ENCODE measurements at regions not wholly inside any gene's neighbourhood (a gene's known extent, or its start where the extent isn't known, plus 50 kb on each side); places are given as distances from the start of the nearest gene placed in this dataset.

GRCh38 chr13:40160618-40161350 lies 505.3 kb downstream of the COG6 start:
- DNase-seq (ENCODE audit: low read depth in 2 of 3, low spot score in 2 of 3) = no peak

- DNase-seq (ENCODE audit: low read depth in 2 of 3, low spot score in 2 of 3) = no peak
These were observed 505.1 kb downstream of the FOXO1 start for GRCh38 chr13:40161351-40161810.

- DNase-seq (ENCODE audit: low read depth in 2 of 3, low spot score in 2 of 3) = no peak
These were observed 504.5 kb downstream of the FOXO1 start for GRCh38 chr13:40161931-40162330.

- no peak for DNase-seq (ENCODE audit: low read depth in 2 of 3, low spot score in 2 of 3)
These were observed 503.1 kb downstream of the FOXO1 start for GRCh38 chr13:40163066-40164000.

GRCh38 chr13:40164133-40164532 lies 502.3 kb downstream of the FOXO1 start:
- no peak for DNase-seq (ENCODE audit: low read depth in 2 of 3, low spot score in 2 of 3)

- no peak for DNase-seq (ENCODE audit: low read depth in 2 of 3, low spot score in 2 of 3)
These were observed 501.0 kb downstream of the FOXO1 start for GRCh38 chr13:40165316-40165932.

- DNase-seq (ENCODE audit: low read depth in 2 of 3, low spot score in 2 of 3) = no peak
These were observed 499.1 kb downstream of the FOXO1 start for GRCh38 chr13:40167327-40167726.

- DNase-seq (ENCODE audit: low read depth in 2 of 3, low spot score in 2 of 3) = no peak
These were observed 497.8 kb downstream of the FOXO1 start for GRCh38 chr13:40168425-40169166.

- no peak for DNase-seq (ENCODE audit: low read depth in 2 of 3, low spot score in 2 of 3)
These were observed 497.0 kb downstream of the FOXO1 start for GRCh38 chr13:40169476-40169875.

- DNase-seq (ENCODE audit: low read depth in 2 of 3, low spot score in 2 of 3) = no peak
These were observed 496.4 kb downstream of the FOXO1 start for GRCh38 chr13:40170091-40170490.

- DNase-seq (ENCODE audit: low read depth in 2 of 3, low spot score in 2 of 3) = no peak
These were observed 495.5 kb downstream of the FOXO1 start for GRCh38 chr13:40170982-40171381.

- DNase-seq (ENCODE audit: low read depth in 2 of 3, low spot score in 2 of 3) = no peak
These were observed 494.9 kb downstream of the FOXO1 start for GRCh38 chr13:40171566-40171965.

- peak in 2 of 3 donors; percentile 25 to 35 for DNase-seq (ENCODE audit: low read depth in 2 of 3, low spot score in 2 of 3)
These were observed 494.3 kb downstream of the FOXO1 start for GRCh38 chr13:40172149-40172591.

- no peak for DNase-seq (ENCODE audit: low read depth in 2 of 3, low spot score in 2 of 3)
These were observed 493.6 kb downstream of the FOXO1 start for GRCh38 chr13:40172878-40173277.

GRCh38 chr13:40175639-40176038 lies 490.8 kb downstream of the FOXO1 start:
- DNase-seq (ENCODE audit: low read depth in 2 of 3, low spot score in 2 of 3) = no peak

- DNase-seq (ENCODE audit: low read depth in 2 of 3, low spot score in 2 of 3) = no peak
These were observed 490.2 kb downstream of the FOXO1 start for GRCh38 chr13:40176242-40176641.

GRCh38 chr13:40178130-40178529 lies 488.3 kb downstream of the FOXO1 start:
- DNase-seq (ENCODE audit: low read depth in 2 of 3, low spot score in 2 of 3) = no peak

GRCh38 chr13:40179445-40180281 lies 486.8 kb downstream of the FOXO1 start:
- no peak for DNase-seq (ENCODE audit: low read depth in 2 of 3, low spot score in 2 of 3)

- DNase-seq (ENCODE audit: low read depth in 2 of 3, low spot score in 2 of 3) = no peak
These were observed 485.7 kb downstream of the FOXO1 start for GRCh38 chr13:40180776-40181175.
